Caki2 (cell line): ENCODE measurements at regions not wholly inside any gene's neighbourhood (a gene's known extent, or its start where the extent isn't known, plus 50 kb on each side); places are given as distances from the start of the nearest gene placed in this dataset.
"Not testable (repeated sequence)": the region's sequence is repeated elsewhere in the genome, so short reads cannot be mapped to it uniquely, and the experiment has no call there.

ENCODE experiments used
- DNase-seq: peaks from one replicate; pipeline ENCODE4 v3.0.0-alpha.2; 2015; ENCODE audit warnings: low read depth
- in situ Hi-C: cut with HindIII; loops from 2 replicates; pipeline ENCODE4 v1.10.0; 2016; ENCODE audit warnings: low sequenced_read_pairs, low pct_unique_long_range_greater_than_20kb, mixed read lengths

DNA sequence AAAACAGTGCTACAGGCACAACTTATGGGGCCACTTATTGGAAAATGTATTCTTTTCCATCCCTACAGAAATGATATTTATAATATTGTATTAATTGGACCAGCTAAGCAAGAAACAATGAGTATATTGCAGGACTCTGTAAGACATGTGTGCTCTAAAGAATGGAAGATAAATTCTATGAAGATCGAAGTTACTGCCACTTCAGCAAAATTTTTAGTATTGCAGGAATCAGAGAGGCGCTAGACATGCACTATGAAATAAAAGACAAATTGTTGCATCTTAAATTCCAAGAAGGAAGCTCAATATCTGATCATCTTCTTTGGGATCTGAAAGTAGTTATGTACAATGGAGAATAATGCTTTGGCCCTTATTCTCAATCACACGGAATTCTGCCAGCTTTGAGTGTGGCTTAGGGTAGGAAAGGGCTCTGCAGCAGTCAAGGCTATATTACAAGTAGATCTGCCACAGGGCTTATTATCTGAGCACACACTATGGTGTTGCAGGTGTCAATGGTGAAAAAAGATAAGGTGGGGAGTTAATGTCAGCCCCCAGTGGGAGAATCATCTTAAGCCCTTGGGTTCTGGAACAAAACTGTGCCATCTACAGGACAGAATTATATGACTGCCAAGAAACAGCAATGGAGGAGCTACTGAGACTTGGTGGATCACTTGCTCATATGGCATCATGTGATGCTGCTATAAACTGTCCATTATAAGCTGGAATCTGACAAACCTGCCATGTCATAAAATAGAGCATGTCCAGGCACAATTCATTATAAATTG, 334.0 kb upstream of the NDST3 start:
- no peak for DNase-seq
- in situ Hi-C loops: no loop called here

DNA sequence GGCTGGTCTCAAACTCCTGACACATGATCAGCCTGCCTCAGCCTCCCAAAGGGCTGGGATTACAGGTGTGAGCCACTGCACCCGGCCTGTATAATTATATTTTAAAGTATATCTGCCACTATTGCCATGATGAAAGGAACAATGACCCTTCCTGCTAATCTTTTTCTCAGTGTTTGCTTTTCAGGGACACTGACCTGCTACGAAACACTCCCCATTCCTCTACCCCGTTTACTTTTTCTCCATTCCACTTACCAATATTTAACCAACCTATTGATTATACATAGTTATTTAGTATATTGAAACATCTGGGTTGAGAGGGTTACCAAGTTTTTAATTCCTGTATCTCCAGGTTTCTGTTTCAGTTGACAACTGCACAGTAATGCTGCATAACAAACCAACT, 331.9 kb upstream of the NDST3 start:
- in situ Hi-C loops: no loop called here
- DNase-seq: no peak

DNA sequence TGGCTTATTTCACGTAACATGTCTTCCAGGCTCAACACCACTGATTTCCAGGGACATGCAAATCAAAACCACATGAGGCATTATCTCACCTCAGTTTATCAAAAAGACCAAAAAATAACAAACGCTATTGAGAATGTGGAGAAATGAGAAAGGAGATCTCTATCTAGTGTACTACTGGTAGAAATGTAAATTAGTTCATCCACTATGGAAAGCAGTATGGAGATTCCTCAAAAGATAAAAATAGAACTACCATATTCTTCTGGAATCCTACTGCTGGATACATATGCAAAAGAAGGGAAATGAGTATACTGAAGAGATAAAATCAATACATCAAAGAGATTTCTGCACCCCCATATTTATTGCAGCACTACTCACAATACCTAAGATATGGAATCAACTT, 329.6 kb upstream of the NDST3 start:
- DNase-seq: no peak
- in situ Hi-C loops: no loop called here

DNA sequence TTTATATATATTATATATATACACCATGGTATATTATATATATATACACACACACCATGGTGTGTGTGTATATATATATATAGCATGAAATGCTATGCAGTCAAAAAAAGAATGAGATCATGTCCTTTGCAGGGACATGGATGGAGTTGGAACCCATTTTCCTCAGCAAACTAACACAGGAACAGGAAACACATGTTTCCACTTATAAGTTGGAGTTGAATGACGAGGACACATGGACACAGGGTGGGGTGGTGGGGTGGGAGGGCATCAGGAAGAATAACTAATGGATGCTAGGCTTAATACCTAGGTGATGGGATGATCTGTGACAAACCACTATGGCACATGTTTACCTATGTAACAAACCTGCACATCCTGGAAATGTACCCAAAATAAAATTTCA, 293.6 kb upstream of the NDST3 start:
- in situ Hi-C loops: no loop called here
- DNase-seq: no peak

DNA sequence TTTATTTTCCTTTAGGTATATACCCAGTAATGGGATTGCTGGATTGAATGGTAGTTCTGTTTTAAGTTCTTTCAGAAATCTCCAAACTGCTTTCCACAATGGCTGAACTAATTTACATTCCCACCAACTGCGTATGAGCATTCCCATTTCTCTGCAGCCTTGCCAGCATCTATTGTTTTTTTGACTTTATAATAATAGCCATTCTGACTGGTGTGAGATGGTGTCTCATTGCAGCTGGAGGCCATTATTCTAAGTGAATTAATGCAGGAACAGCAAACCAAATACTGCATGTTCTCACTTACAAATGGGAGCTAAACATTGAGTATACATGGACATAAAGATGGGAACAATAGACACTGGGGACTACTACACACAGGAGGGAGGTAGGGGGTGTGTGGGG, 288.9 kb upstream of the NDST3 start:
- DNase-seq, in situ Hi-C loops: not testable (repeated sequence)

DNA sequence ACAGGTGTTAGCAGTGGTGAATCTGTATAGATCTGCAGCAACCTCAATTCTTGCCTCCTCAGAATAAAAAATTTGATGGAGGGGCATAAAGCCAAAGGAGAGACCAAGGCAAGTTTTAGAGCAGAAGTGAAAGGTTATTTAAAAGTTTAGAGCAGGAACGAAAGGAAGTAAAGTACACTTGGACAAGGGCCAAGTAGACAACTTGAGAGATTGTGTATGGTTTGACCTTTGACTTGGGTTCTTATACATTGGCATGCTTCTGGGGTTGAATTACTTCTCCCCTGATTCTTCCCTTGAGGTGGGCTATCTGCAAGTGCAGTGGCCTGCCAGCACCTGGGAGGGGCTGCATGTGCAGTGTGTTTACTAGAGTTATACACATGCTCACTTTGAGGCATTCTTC, 278.8 kb upstream of the NDST3 start:
- in situ Hi-C loops: no loop called here
- no peak for DNase-seq

DNA sequence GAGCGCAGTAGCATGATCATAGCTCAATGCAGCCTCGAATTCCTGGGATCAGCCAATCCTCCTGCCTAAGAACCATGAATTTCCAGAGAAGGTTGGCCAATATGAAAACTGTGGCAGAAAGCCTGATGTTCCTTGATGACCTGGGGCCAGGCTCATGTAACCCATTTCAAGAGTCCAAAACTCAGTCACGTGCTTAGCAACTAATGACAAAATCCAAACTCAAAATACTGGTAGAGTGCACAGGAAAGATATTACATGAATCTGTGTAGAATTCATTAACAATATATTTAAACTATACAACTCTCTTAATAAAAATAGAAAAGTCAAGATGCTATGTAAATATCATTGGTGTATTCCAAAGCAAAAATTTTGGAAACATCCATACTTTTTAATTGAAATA, 265.7 kb upstream of the NDST3 start:
- DNase-seq: no peak
- in situ Hi-C loops: no loop called here

DNA sequence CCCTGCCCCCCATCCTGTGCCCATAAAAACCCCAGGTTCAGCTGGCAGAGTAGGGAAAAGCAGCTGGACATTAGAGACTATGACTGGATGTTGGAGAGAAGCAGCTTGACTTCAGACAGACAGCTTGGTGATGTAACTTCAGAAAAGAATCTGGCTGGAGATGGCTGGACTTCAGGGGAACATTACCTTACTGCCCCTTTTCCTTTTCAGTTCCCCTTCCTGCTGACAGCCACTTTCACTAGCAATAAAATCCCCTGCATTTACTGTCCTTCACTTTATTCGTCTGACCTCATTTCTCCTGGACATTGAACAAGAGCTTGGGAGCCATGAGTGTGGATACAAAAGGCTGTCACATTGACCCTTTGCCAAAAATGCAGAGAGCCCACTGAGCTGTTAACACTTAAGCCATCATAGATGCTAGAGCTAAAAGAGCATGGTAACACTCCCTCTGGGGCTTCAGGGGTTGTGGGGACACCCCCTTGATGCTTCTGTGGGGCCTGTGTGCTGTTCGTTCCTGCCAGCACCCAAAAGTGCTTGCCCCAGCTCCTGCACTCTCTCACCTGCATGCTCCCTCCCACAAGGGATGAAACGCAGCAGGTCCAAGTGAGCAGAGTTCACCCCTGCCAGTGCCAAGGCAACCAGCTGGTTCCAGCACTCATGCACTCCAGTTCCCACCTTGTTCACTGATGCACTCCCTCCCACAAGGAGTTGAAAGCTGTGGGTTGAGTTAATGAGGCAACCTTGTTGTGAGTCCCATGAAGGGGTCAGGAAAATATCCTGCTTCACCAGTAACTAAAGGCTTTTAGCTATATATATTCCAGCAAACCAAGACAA, 263.8 kb upstream of the NDST3 start:
- in situ Hi-C loops: no loop called here
- DNase-seq: no peak

DNA sequence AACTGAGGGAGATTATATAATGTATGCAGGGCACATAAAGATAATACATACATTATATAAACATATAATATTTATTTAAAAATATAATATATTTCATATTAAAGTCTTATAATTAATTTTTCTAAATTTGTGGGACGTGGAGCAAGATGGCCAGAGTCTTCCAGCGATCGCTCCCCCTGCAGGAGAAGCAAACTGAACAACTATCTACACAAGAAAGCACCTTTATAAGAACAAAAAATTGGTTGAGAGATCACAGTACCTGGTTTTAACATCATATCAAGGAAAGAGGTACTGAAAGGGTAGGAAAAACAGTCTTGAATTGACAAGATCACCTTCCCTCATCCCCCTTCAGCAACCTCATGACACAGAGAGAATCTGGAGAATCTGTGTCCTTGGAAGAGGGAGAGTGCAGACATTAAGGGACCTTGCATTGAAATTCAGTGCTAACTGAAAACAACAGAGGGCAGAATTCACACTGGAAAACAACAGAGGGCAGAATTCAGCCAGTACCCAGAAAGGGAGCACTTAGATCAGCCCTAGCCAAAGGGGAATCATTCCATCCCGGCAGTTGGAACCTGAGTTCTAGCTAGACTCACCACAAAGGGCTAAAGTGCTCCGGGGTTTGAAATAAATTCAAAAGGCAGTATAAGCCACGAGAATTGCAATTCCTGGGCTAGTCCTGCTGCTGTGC, 262.5 kb upstream of the NDST3 start:
- DNase-seq: no peak
- in situ Hi-C loops: no loop called here

DNA sequence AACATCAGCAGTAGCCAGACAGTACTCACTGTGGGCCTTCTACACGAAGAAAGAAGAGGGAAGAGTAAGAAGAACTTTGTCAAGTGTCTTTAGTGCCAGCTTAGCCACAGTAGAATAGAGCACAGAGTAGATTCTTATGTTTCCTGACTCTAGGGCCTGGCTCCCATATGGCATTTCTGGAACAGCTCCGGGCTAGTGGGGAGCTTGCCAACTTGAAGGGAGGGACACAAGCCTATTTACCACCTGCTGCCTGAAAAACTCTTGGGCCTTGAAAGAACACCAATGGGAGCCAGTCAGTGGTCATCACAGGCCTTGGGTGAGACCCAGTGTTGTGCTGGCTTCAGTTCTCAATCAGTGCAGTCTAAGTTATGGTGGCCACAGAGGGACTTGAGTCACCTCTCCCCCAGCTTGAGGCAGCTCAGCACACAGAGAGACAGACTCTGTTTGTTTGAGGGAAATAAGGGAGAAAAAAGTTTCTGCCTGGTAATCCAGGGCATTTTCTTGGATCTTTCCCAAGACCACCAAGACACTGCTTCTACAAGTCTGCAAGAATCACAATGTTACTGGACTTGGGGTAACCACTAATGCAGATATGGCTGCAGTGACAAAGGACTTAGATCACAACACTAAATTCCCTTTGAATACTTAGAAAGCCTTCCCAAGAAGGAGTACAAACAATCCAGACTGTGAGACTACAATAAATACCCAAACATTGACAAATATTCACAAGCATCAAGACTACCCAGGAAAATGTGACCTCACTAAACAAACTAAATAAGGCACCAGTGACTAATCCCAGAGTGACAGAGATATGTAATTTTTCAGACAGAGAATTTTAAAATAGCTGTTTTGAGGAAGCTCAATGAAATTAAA, 261.0 kb upstream of the NDST3 start:
- in situ Hi-C loops: no loop called here
- no peak for DNase-seq

DNA sequence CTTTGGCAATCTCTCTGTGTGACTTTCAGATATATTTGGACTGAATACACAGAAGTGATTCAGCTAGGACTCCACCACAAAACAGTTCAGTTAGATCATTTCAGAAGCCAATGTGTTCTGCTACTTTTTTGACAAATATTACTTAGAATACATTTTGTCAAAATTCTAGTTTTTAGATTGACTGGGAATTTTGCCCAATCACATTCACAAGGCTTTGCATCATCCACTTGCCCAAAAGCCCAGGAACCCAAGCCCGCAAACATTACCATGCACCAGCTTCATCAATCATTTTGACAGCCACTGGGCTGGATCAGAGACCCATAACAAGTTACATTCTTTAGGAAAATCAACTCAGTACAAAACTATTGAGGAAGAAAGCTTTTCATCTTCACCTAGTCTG, 256.6 kb upstream of the NDST3 start:
- in situ Hi-C loops: no loop called here
- no peak for DNase-seq

DNA sequence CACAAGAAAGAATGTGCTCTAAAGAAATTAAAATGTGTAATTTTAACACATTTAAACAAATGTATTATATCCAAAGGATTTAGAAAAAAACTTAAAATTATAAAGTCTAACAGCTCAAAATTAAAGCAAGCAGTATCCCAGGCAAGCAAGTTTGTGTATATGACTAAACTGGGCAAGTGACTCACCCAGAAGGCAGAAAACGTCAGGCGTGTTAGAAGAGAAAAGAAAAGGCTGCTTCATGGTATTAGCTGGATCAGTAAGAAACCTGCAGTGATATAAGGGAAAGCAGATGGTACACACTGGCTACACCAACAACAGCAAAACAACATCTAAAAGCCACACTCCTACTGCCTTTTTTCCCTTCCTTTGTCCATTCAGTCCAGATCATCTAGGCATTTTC, 250.6 kb upstream of the NDST3 start:
- DNase-seq: no peak
- in situ Hi-C loops: no loop called here

DNA sequence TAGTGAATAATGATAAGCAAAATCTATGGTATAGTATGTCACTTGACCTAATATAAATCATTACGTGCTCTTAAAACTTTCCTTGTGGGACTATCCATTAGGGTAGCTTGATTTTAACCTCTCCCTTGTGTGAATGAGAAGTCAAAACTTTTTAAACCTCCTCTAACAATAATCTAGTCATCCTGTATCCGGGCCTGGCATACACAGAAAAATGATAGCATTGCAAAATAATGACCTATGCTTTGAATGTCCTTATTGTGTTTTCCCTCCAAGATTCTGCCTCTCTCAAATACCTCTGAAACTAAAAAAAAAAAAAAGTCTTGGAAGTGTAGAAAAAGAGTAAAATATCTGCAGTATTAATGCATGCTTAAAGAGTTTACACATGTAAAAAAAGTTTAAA, 250.0 kb upstream of the NDST3 start:
- in situ Hi-C loops: no loop called here
- no peak for DNase-seq

DNA sequence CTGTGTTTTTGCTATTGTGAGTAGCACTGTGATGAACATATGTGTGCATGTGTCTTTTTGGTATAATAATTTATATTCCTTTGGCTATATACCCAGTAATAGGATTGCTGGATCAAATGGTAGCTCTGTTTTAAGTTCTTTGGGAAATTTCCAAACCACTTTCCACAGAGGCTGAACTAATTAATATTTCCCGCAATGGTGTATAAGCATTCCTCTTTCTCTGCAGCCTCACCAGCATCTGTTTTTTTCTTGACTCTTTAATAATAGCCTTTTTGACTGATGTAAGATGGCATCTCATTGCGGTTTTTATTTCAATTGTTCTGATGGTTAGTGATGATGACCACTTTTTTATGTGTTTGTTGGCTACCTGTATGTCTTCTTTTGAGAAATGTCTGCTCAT, 247.7 kb upstream of the NDST3 start:
- in situ Hi-C loops: no loop called here

DNA sequence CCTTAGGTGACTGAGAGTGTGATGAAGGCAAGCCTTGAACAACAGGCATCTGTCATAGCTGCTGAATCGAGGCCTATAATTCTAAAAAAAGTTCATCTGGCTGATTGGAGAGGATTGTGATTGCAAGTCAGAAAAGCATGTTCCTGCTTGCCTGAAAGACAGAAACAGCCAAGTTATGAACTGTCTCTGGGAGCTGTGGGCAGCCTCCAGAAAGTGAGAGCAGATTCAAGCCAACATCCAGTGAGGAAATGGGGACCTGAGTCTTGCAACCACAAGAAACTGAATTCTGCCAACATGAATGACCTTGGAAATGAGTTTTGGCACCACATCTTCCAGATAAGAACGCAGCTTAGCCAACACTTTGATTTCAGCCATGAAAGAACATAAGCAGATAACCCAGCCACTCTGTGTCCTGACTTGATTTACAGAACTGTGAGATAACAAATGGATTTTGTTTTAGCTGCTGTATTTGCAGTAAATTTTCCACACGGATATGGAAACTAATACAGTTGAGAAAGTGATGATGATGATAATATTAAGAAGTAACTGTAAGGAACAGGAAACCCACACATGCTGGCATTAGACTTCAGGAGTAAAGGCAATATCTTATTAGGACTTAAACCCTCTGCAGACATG, 240.3 kb upstream of the NDST3 start:
- in situ Hi-C loops: no loop called here
- DNase-seq: no peak

More for the DNA sequence above, 247.7 kb upstream of the NDST3 start:
- DNase-seq: no peak

DNA sequence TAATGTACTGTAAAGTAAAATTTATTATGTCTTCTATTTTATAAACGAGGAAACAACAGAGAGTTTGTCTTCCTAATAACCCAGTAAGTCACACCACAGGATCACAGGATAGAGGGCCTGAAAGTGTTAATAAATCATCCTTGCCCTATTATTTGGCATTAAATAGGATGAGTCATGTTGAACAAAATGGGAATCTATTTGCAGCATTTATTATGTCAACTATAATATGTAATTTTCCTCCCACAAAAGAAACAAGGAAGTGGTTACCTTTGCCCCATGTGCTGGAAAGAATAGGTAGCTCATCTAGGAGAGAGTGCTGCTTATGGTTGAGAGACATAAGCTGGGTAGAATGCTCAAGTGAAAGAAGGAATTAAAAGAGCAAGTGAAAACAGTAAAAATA, 237.6 kb upstream of the NDST3 start:
- in situ Hi-C loops: no loop called here
- DNase-seq: peak; percentile 30

DNA sequence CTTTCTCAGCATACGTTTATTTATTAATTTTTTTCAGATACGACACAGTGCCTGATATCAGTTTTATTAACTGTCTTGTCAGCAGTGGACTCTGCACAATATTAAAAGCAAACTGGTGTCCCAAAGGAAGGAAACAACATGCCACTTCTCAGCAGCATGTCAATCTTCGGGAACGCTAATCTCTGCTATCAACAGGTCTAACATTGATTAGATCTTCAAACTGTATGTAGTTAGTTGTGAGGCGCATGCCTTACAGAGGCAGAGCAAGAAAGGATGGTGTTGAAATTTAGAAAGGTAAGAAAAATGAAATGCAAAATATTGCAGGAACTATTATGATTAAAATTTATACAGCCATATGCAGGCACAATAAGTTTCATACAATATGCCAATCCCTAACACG, 233.7 kb upstream of the NDST3 start:
- in situ Hi-C loops: no loop called here
- no peak for DNase-seq

DNA sequence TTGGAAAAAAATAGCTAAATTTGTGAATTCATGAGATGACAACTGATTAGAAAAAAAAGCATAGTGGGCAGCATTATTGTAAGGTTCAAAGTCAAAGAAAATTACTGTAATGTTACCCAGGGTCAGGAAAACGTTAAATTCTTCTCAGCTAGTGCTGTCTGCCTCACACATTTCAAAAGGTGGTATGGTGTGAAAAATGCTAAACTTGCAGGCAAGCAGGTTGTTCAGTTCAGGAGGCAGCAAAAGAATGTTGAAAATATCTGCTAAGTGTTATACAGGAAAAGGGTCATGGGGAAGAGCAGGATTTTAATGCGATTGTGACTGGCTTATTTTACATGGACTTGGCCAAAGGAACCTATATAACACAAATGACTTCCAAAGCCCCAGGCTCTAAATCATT, 232.5 kb upstream of the NDST3 start:
- no peak for DNase-seq
- in situ Hi-C loops: no loop called here
